ENCODE measurements at regions not wholly inside any gene's neighbourhood (a gene's known extent, or its start where the extent isn't known, plus 50 kb on each side); places are given as distances from the start of the nearest gene placed in this dataset.
A peak's percentile ranks its signal among the peaks of the same experiment; 100 is the strongest.

GRCh38 chr3:113138839-113139743 lies 72.3 kb upstream of the BOC start:
- no peak for DNase-seq

GRCh38 chr3:113140876-113141275 lies 70.5 kb upstream of the BOC start:
- DNase-seq: no peak

GRCh38 chr3:113141543-113141942 lies 69.8 kb upstream of the BOC start:
- DNase-seq: no peak

- DNase-seq: no peak
Observed at GRCh38 chr3:113142476-113142875, 68.9 kb upstream of the BOC start.

- DNase-seq: no peak
Observed at GRCh38 chr3:113143353-113143752, 68.0 kb upstream of the BOC start.

GRCh38 chr3:113147681-113148261 lies 63.6 kb upstream of the BOC start:
- no peak for DNase-seq

GRCh38 chr3:113148284-113148683 lies 63.1 kb upstream of the BOC start:
- no peak for DNase-seq

GRCh38 chr3:113150250-113150649 lies 61.1 kb upstream of the BOC start:
- no peak for DNase-seq

GRCh38 chr3:113151461-113152031 lies 59.8 kb upstream of the BOC start:
- DNase-seq: peak; percentile 71

- DNase-seq: no peak
Observed at GRCh38 chr3:113152849-113153248, 58.5 kb upstream of the BOC start.

- no peak for DNase-seq
Observed at GRCh38 chr3:113153499-113154107, 57.8 kb upstream of the BOC start.

- DNase-seq: no peak
Observed at GRCh38 chr3:113156816-113157333, 54.5 kb upstream of the BOC start.

- DNase-seq: no peak
Observed at GRCh38 chr3:113157408-113158030, 53.8 kb upstream of the BOC start.

GRCh38 chr3:113158171-113158570 lies 53.2 kb upstream of the BOC start:
- no peak for DNase-seq
